Parathyroid adenoma (tissue), 2 donors: ENCODE measurements at regions not wholly inside any gene's neighbourhood (a gene's known extent, or its start where the extent isn't known, plus 50 kb on each side); places are given as distances from the start of the nearest gene placed in this dataset.

Experiments
- H2AFZ ChIP-seq: fragments of 300-600 bp; sonication (generic); one replicate; pipeline ENCODE4 v1.7.0; 2017; ENCODE audit warnings: antibody characterized with exemption, mild to moderate bottlenecking
- H3K27ac ChIP-seq: fragments of 300-600 bp; sonication (generic); one replicate; pipeline ENCODE4 v1.7.0; 2017
- H3K27me3 ChIP-seq: fragments of 300-600 bp; sonication (generic); one replicate; pipeline ENCODE4 v1.7.0; 2017; ENCODE audit warnings: low read length; ENCODE audit not compliant: control insufficient read depth, insufficient read depth
- H3K36me3 ChIP-seq: fragments of 300-600 bp; sonication (generic); one replicate; pipeline ENCODE4 v1.7.0; 2017; ENCODE audit warnings: low read length; ENCODE audit not compliant: control insufficient read depth, insufficient read depth
- H3K4me1 ChIP-seq: fragments of 300-600 bp; sonication (generic); one replicate; pipeline ENCODE4 v1.7.0; 2017; ENCODE audit warnings: control low read depth
- H3K4me2 ChIP-seq: fragments of 300-600 bp; sonication (generic); one replicate; pipeline ENCODE4 v1.7.0; 2017; ENCODE audit warnings: low read length
- H3K4me3 ChIP-seq: fragments of 300-600 bp; sonication (generic); one replicate; pipeline ENCODE4 v1.7.0; 2017; ENCODE audit warnings: low read depth, low read length
- H3K79me2 ChIP-seq: fragments of 300-600 bp; sonication (generic); one replicate; pipeline ENCODE4 v1.7.0; 2017; ENCODE audit warnings: control low read depth
- H3K9ac ChIP-seq: fragments of 300-600 bp; sonication (generic); one replicate; pipeline ENCODE4 v1.7.0; 2017; ENCODE audit warnings: mild to moderate bottlenecking
- H3K9me3 ChIP-seq: fragments of 300-600 bp; sonication (generic); one replicate; pipeline ENCODE4 v1.7.0; 2017; ENCODE audit warnings: low read length; ENCODE audit not compliant: control insufficient read depth
- CTCF ChIP-seq: fragments of 300-600 bp; sonication (generic); IDR thresholded peaks from one replicate; pipeline ENCODE4 v1.7.0; 2017; ENCODE audit warnings: antibody characterized with exemption, mild to moderate bottlenecking
- donor health status: primary hyperparathyroidism.

- H3K4me3 ChIP-seq, result no peak overlapping the region
- H2AFZ ChIP-seq, result no peak overlapping the region
- TF ChIP-seq CTCF, result no peak
- H3K27ac ChIP-seq, result no peak overlapping the region
- peaks cover 3% of the 10 kb centered on the region for H3K4me1 ChIP-seq
- no peak overlapping the region for H3K9ac ChIP-seq
- H3K9me3 ChIP-seq, result no peaks in the 10 kb centered on the region
- no peak overlapping the region for H3K4me2 ChIP-seq
- no peaks in the 10 kb centered on the region for H3K36me3 ChIP-seq
- no peaks in the 10 kb centered on the region for H3K79me2 ChIP-seq
- no peaks in the 10 kb centered on the region for H3K27me3 ChIP-seq
Measured at GRCh38 chr1:67557696-67558448, 127.1 kb upstream of the GADD45A start.

GRCh38 chr1:67558449-67559193 is 126.4 kb upstream of the GADD45A start:
- no peaks in the 10 kb centered on the region for H3K36me3 ChIP-seq
- H3K4me1 ChIP-seq, result peaks cover 3% of the 10 kb centered on the region
- no peak overlapping the region for H3K9ac ChIP-seq
- no peak overlapping the region for H3K4me2 ChIP-seq
- H2AFZ ChIP-seq, result no peak overlapping the region
- H3K79me2 ChIP-seq, result no peaks in the 10 kb centered on the region
- no peak overlapping the region for H3K4me3 ChIP-seq
- H3K27me3 ChIP-seq, result no peaks in the 10 kb centered on the region
- H3K9me3 ChIP-seq, result no peaks in the 10 kb centered on the region
- no peak overlapping the region for H3K27ac ChIP-seq
- TF ChIP-seq CTCF, result no peak

GRCh38 chr1:67559222-67559700 is 125.7 kb upstream of the GADD45A start:
- Histone ChIP-seq H3K4me1 (peaks cover 3% of the 10 kb centered on the region), H3K27ac (no peak overlapping the region), H3K36me3 (no peaks in the 10 kb centered on the region), H3K4me3 (no peak overlapping the region), H3K4me2 (no peak overlapping the region), H3K27me3 (no peaks in the 10 kb centered on the region), H2AFZ (no peak overlapping the region), H3K9me3 (no peaks in the 10 kb centered on the region), H3K9ac (no peak overlapping the region), H3K79me2 (no peaks in the 10 kb centered on the region)
- no peak for TF ChIP-seq CTCF

- Histone ChIP-seq H3K79me2 (no peaks in the 10 kb centered on the region), H3K9me3 (no peaks in the 10 kb centered on the region), H2AFZ (no peak overlapping the region), H3K4me2 (no peak overlapping the region), H3K27me3 (no peaks in the 10 kb centered on the region), H3K27ac (no peak overlapping the region), H3K4me3 (no peak overlapping the region), H3K4me1 (peaks cover 3% of the 10 kb centered on the region), H3K36me3 (no peaks in the 10 kb centered on the region), H3K9ac (no peak overlapping the region)
- no peak for TF ChIP-seq CTCF
Measured at GRCh38 chr1:67560580-67561255, 124.3 kb upstream of the GADD45A start.
